LNCaP clone FGC (cell line): ENCODE measurements at regions not wholly inside any gene's neighbourhood (a gene's known extent, or its start where the extent isn't known, plus 50 kb on each side); places are given as distances from the start of the nearest gene placed in this dataset.
"Not testable (repeated sequence)": the region's sequence is repeated elsewhere in the genome, so short reads cannot be mapped to it uniquely, and the experiment has no call there.

Experiments used
- DNase-seq: peaks from one replicate; pipeline ENCODE4 v3.0.0-alpha.2; 2011; ENCODE audit warnings: low read depth
- H3K4me3 ChIP-seq: 2 replicates; pipeline ENCODE4 v1.5.1; 2011; ENCODE audit warnings: mild to moderate bottlenecking, low read depth, low read length, control low read depth
- TF ChIP-seq, protein P1 (sequence below): IDR thresholded peaks from 2 replicates; pipeline ENCODE4 v1.5.1; 2012; ENCODE audit warnings: mild to moderate bottlenecking; ENCODE audit not compliant: control insufficient read depth, insufficient read depth; ENCODE audit errors: extremely low read depth

DNA sequence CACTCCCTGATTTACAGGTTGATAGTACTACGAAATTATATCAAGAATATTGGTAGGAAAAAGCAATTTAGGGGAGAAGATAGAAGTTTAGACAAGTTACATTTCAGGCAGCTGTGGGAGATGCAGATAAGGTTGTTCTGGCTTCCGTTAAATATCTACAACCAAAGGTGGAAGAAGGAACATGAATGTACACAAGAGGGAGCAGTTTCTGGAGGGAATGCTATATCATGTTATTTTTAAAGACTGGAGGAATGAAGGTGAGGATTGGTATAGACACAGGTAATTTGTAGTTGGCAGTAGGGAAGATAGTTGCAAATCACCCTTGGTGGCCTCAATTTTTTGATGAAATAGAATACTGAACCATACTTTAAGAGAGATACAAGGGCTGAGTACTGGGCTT lies 187.3 kb upstream of the NMUR2 start:
- TF ChIP-seq, protein P1, sequence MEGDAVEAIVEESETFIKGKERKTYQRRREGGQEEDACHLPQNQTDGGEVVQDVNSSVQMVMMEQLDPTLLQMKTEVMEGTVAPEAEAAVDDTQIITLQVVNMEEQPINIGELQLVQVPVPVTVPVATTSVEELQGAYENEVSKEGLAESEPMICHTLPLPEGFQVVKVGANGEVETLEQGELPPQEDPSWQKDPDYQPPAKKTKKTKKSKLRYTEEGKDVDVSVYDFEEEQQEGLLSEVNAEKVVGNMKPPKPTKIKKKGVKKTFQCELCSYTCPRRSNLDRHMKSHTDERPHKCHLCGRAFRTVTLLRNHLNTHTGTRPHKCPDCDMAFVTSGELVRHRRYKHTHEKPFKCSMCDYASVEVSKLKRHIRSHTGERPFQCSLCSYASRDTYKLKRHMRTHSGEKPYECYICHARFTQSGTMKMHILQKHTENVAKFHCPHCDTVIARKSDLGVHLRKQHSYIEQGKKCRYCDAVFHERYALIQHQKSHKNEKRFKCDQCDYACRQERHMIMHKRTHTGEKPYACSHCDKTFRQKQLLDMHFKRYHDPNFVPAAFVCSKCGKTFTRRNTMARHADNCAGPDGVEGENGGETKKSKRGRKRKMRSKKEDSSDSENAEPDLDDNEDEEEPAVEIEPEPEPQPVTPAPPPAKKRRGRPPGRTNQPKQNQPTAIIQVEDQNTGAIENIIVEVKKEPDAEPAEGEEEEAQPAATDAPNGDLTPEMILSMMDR, result no peak
- DNase-seq, result no peak
- no peak overlapping the region for H3K4me3 ChIP-seq

DNA sequence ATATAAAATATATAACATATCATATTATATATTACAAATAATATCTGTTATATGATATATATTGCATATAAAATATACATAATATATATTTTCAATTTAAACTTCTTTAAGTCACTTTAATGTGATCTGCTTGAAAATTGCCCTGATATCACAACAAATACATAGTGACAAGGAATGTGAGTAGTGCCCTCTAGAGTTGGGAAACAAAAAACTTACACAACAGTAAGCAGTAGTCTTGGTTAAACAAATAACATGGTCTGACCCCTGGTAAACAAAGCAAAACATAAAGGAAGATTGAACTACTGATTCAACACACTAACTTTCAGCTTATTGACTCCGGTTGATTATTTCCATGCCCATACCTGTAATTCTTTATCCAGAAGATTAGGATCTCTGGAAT lies 188.3 kb upstream of the NMUR2 start:
- TF ChIP-seq, protein P1, result peak; percentile 36; the same call in 1 of the 2 replicates
- DNase-seq, result no peak

DNA sequence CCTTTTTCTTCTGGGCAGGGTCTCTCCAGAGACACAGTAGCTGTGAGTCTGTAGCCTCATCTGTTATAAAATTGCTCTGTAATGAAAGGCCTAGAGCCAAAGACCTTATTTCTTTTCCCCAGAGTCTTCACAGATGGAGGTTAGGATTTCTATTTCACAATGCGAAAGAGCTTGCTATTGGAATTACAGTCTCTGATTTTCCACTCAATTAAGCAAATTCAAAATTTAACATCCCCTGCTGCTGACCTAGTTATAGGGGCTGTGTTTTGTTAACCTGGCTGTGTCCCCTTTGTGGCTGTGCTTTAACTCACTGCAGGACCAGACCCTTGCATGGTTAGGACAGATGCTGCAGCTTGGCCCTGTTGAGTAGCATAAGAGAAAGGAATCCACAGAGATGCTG lies 190.3 kb upstream of the NMUR2 start:
- TF ChIP-seq, protein P1, result no peak
- DNase-seq, result no peak
- no peak overlapping the region for H3K4me3 ChIP-seq

More for the DNA sequence above, 188.3 kb upstream of the NMUR2 start:
- H3K4me3 ChIP-seq, result no peak overlapping the region

DNA sequence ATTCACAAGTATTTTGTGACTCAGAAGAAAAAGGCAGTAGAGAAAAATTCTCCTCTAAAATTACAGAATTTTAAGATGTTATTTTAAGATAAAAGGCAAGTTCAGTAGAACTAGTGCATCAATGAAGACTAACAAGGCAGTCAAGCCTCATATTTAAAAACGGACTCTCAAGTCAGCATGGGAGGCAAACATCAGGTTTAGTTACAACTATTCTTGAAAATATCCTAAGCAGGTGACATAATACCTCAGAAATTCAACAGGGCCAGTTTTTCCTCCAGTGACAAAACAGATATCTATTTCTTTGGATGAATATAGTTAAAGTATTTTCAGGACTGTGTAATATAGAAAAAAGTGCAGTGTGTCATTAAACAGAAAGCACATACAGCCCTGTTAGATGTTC lies 194.0 kb upstream of the NMUR2 start:
- TF ChIP-seq, protein P1, result no peak
- H3K4me3 ChIP-seq, result no peak overlapping the region
- DNase-seq, result no peak

DNA sequence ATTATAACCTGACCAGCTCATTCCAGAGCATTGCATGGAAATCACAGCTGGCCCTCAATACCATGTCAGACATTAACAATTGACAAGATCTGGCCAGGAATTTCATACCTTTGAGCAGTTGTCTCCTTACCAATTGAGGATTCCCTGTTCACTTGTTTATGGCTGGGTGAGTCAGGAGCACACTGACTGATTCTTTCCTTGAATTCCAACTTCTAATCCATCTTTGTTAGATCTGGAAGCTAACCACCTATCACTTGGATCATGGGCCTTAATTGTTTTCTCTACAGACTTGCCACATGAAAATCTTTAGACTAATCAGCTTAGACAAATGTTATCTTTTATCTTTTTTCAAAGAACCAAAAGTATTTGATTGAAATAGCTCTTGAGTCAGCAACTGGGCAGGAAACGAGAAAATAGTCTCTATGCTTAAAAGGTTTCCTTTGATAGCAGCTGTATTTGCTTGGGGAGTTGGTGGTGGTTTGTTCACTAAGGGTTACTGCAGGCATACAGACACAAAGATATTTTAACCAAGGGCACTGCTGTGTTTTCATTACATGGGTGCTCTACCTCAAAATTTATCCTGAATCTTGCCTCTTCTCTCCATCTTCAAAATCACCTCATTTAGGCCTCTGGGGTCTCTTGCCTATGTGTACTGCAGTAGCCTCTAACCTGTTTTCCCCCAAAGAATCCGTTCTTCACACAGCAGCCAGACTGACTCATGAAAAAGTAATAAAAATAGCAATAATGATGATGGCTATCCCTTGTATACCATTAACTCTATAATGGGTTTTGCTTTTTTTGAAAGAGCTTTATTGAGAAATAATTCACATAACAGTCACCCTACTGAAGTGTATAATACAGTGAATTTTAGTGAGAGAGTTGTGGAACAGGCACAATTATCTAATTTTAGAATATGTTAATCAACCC lies 197.0 kb upstream of the NMUR2 start:
- no peak for DNase-seq
- no peak overlapping the region for H3K4me3 ChIP-seq
- TF ChIP-seq, protein P1, result no peak

DNA sequence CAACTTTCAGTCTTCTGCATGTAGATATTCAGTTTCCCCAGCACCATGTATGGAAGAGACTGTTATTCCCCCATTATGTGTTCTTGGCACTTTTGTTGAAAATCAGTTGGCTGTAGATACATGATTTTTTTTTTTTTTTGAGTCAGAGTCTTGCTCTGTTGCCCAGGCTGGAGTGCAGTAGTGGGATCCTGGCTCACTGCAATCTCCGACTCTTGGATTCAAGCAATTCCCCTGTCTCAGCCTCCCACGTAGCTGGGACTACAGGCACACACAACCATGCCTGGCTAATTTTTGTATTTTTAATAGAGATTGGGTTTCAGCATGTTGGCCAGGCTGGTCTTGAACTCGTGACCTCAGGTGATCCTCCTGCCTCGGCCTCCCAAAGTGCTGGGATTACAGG lies 201.0 kb upstream of the NMUR2 start:
- DNase-seq, H3K4me3 ChIP-seq: not testable (repeated sequence)

DNA sequence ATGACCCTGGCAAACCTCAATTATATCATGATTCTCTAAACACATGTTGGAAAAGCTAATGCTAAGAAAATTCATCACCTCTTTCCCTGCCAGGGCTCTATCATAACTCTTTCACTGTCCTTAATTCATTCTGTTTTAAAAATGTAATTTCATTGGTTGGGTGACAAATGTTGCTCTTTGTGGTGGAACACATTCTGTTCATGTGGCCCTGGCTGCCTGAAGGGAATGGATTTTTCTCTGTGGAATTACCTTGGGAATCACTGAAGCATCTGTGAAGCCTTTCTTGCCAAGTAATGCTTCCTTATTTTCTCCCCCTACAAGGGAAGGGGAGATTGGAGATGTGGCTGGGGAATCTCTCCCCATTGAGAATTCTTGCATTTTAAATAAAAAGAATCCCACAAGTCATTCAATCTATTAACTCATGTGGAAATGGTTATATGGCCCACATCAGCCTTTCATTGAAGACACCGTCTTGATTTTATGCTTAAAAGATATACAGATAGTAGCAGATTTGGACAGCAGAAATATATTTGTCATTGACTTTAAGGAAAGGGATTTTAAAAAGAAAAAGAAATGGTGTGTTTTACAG lies 201.8 kb upstream of the NMUR2 start:
- TF ChIP-seq, protein P1, result no peak
- DNase-seq, result no peak
- H3K4me3 ChIP-seq, result no peak overlapping the region
